ENCODE measurements at regions not wholly inside any gene's neighbourhood (a gene's known extent, or its start where the extent isn't known, plus 50 kb on each side); places are given as distances from the start of the nearest gene placed in this dataset.

DNA sequence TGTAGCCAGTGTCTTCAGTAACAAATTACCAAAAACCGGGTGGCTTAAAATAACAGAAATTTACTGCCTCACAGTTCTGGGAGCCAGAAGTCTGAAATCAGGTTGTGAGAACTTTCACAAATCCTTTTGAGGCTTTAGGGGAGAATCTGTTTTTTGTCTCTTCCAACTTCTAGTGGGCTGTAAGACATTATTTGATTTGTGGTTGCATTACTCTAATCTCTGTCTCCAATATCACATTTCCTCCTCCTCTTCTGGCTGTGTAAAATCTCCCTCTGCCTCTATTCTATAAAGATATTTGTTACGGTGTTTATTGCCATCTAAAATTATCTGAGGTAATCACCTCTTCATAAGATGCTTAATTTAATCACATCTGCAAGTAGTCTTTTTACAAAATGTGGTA lies 1039.6 kb upstream of the LRRN3 start:
- H3K23ac ChIP-seq (ENCODE audit: low read length): no peak overlapping the region
- no peak overlapping the region for H2BK5ac ChIP-seq (ENCODE audit: low read length)
- H3K27me3 ChIP-seq (ENCODE audit: insufficient read depth, low read length, poor library complexity): no peaks in the 10 kb centered on the region
- no peak overlapping the region for H3K4me3 ChIP-seq (ENCODE audit: low read length)
- no peak overlapping the region for H2AK5ac ChIP-seq (ENCODE audit: low read length)
- H3K9ac ChIP-seq (ENCODE audit: low read length): no peak overlapping the region
- no peak for DNase-seq
- no peaks in the 10 kb centered on the region for H3K79me1 ChIP-seq (ENCODE audit: low read length)
- H3K4me2 ChIP-seq (ENCODE audit: low read length): no peak overlapping the region
- no peak overlapping the region for H3K56ac ChIP-seq (ENCODE audit: low read length)
- H3K4me1 ChIP-seq (ENCODE audit: control insufficient read depth, low read depth, low read length): no peaks in the 10 kb centered on the region
- H3K27ac ChIP-seq (ENCODE audit: low read depth, low read length): no peak overlapping the region
- WGBS (ENCODE audit: extremely low coverage, insufficient coverage, low lambda C conversion rate): no CpG with 5 or more reads among the region's 2 CpGs
- no peaks in the 10 kb centered on the region for H3K79me2 ChIP-seq (ENCODE audit: control insufficient read depth, insufficient read depth, low read length)
- H2BK15ac ChIP-seq (replicated peaks; ENCODE audit: low read depth): no peak overlapping the region
- no peak overlapping the region for H3K4ac ChIP-seq (ENCODE audit: low read depth, low read length)
- no peak overlapping the region for H4K5ac ChIP-seq (ENCODE audit: low read length)
- H4K8ac ChIP-seq (ENCODE audit: low read depth, low read length): no peak overlapping the region
- H2BK120ac ChIP-seq (ENCODE audit: low read depth, low read length): no peak overlapping the region
- H3K18ac ChIP-seq (ENCODE audit: low read length): no peak overlapping the region
- H3K36me3 ChIP-seq (ENCODE audit: control insufficient read depth, insufficient read depth, low read length): no peaks in the 10 kb centered on the region

DNA sequence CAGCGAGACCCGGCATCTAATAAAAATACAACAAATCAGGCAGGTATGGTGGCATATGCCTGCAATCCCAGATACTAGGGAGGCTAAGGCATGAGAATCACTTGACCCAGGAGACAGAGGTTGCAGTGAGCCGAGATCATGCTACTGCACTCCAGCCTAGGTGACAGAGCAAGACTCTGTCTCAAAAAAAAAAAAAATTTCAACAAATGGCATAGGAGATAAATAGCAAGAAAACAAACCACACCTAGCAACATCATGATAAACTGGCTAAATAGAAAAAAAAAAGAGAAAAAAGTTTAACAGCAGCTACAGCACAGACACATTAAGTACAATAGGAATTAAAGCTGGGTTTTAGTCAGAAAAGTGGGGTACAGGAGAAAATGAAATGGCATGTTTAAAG lies 1034.6 kb upstream of the LRRN3 start:
- H3K23ac ChIP-seq (ENCODE audit: low read length): no peak overlapping the region
- H2BK120ac ChIP-seq (ENCODE audit: low read depth, low read length): no peak overlapping the region
- H4K8ac ChIP-seq (ENCODE audit: low read depth, low read length): no peak overlapping the region
- H3K4me2 ChIP-seq (ENCODE audit: low read length): no peak overlapping the region
- no peaks in the 10 kb centered on the region for H3K4me1 ChIP-seq (ENCODE audit: control insufficient read depth, low read depth, low read length)
- H2BK15ac ChIP-seq (replicated peaks; ENCODE audit: low read depth): no peak overlapping the region
- H3K4me3 ChIP-seq (ENCODE audit: low read length): no peak overlapping the region
- no peak overlapping the region for H3K27ac ChIP-seq (ENCODE audit: low read depth, low read length)
- no peak overlapping the region for H4K5ac ChIP-seq (ENCODE audit: low read length)
- no peaks in the 10 kb centered on the region for H3K27me3 ChIP-seq (ENCODE audit: insufficient read depth, low read length, poor library complexity)
- no peak overlapping the region for H3K9ac ChIP-seq (ENCODE audit: low read length)
- no peak overlapping the region for H2BK5ac ChIP-seq (ENCODE audit: low read length)
- H2AK5ac ChIP-seq (ENCODE audit: low read length): no peak overlapping the region
- no CpG with 5 or more reads among the region's 3 CpGs for WGBS (ENCODE audit: extremely low coverage, insufficient coverage, low lambda C conversion rate)
- no peak overlapping the region for H3K56ac ChIP-seq (ENCODE audit: low read length)
- H3K79me1 ChIP-seq (ENCODE audit: low read length): no peaks in the 10 kb centered on the region
- no peak for DNase-seq
- no peak overlapping the region for H3K4ac ChIP-seq (ENCODE audit: low read depth, low read length)
- no peaks in the 10 kb centered on the region for H3K79me2 ChIP-seq (ENCODE audit: control insufficient read depth, insufficient read depth, low read length)
- no peaks in the 10 kb centered on the region for H3K36me3 ChIP-seq (ENCODE audit: control insufficient read depth, insufficient read depth, low read length)
- no peak overlapping the region for H3K18ac ChIP-seq (ENCODE audit: low read length)

DNA sequence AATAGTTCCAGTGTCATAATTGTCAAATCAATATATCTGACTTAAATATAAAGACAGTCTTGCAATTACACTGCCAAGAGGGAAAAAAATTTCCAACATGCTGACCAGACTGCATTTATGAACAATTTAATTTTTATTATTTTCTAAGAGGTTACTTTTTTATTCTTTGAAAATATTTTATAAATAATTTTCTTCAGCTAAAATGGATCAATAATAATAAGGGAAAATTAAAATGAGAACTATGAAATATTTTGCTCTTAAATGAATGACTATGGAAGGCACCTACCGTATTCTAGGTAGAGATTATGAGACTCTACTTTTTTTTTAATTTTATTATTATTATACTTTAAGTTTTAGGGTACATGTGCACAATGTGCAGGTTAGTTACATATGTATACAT lies 1032.5 kb upstream of the LRRN3 start:
- Histone ChIP-seq H2BK5ac (ENCODE audit: low read length) (no peak overlapping the region), H3K4me1 (ENCODE audit: control insufficient read depth, low read depth, low read length) (no peaks in the 10 kb centered on the region), H4K8ac (ENCODE audit: low read depth, low read length) (no peak overlapping the region), H3K18ac (ENCODE audit: low read length) (no peak overlapping the region), H3K56ac (ENCODE audit: low read length) (no peak overlapping the region), H3K79me1 (ENCODE audit: low read length) (no peaks in the 10 kb centered on the region), H2AK5ac (ENCODE audit: low read length) (no peak overlapping the region), H3K36me3 (ENCODE audit: control insufficient read depth, insufficient read depth, low read length) (no peaks in the 10 kb centered on the region), H3K4me2 (ENCODE audit: low read length) (no peak overlapping the region), H3K4me3 (ENCODE audit: low read length) (no peak overlapping the region), H4K5ac (ENCODE audit: low read length) (no peak overlapping the region), H3K27me3 (ENCODE audit: insufficient read depth, low read length, poor library complexity) (no peaks in the 10 kb centered on the region), H3K9ac (ENCODE audit: low read length) (no peak overlapping the region), H3K27ac (ENCODE audit: low read depth, low read length) (no peak overlapping the region), H3K23ac (ENCODE audit: low read length) (no peak overlapping the region), H2BK120ac (ENCODE audit: low read depth, low read length) (no peak overlapping the region), H3K4ac (ENCODE audit: low read depth, low read length) (no peak overlapping the region), H2BK15ac (replicated peaks; ENCODE audit: low read depth) (no peak overlapping the region), H3K79me2 (ENCODE audit: control insufficient read depth, insufficient read depth, low read length) (no peaks in the 10 kb centered on the region)
- DNase-seq: no peak
- WGBS (ENCODE audit: extremely low coverage, insufficient coverage, low lambda C conversion rate): no CpG with 5 or more reads among the region's 1 CpG

DNA sequence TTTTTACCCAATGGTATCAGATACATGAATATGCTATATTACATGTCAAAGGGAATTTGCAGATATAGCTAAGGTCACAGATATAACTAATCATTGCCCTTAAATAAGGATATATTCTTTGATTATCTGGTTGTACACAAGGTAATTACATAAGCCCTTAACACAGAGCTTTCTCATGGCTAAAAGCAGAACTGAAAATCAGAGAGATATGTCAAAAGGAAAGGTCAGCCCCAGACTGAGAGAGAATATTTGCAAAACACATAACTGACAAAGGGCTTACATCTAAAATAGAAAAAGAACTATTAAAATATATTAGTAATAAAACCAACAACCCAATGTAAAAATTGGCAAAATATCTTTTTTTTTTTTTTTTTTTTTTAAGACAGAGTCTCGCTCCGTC lies 1029.5 kb upstream of the LRRN3 start:
- no peak overlapping the region for H4K8ac ChIP-seq (ENCODE audit: low read depth, low read length)
- no peak overlapping the region for H4K5ac ChIP-seq (ENCODE audit: low read length)
- whole genome bisulfite sequencing (ENCODE audit: extremely low coverage, insufficient coverage, low lambda C conversion rate): no CpG with 5 or more reads among the region's 2 CpGs

DNA sequence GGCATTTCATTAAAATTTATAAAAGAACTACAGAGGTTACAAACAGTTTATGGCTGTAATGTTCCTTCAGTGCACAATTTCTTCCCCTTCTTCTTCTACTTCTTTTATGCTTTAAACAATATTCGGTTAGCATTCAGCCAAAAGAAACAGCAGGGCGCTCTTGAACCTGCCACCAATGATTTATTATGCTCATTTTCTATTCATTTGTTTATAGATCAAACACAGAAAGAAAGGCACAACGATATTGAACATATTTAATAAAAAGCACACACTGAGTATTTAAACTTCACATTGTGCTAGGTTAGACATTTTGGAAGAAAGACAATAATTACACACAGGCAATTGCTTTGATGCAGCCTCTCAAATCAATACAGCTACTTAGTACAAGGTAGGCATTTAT lies 1025.8 kb upstream of the LRRN3 start:
- H4K5ac ChIP-seq (ENCODE audit: low read length): no peak overlapping the region
- no peak overlapping the region for H3K9ac ChIP-seq (ENCODE audit: low read length)
- H3K4me2 ChIP-seq (ENCODE audit: low read length): no peak overlapping the region
- H2BK15ac ChIP-seq (replicated peaks; ENCODE audit: low read depth): no peak overlapping the region
- H3K56ac ChIP-seq (ENCODE audit: low read length): no peak overlapping the region
- WGBS (ENCODE audit: extremely low coverage, insufficient coverage, low lambda C conversion rate): no CpG with 5 or more reads among the region's 3 CpGs
- no peak overlapping the region for H4K8ac ChIP-seq (ENCODE audit: low read depth, low read length)
- no peak for DNase-seq
- H3K4ac ChIP-seq (ENCODE audit: low read depth, low read length): no peak overlapping the region
- no peaks in the 10 kb centered on the region for H3K79me2 ChIP-seq (ENCODE audit: control insufficient read depth, insufficient read depth, low read length)
- H2AK5ac ChIP-seq (ENCODE audit: low read length): no peak overlapping the region
- no peaks in the 10 kb centered on the region for H3K4me1 ChIP-seq (ENCODE audit: control insufficient read depth, low read depth, low read length)
- no peaks in the 10 kb centered on the region for H3K36me3 ChIP-seq (ENCODE audit: control insufficient read depth, insufficient read depth, low read length)
- H3K27ac ChIP-seq (ENCODE audit: low read depth, low read length): no peak overlapping the region
- no peak overlapping the region for H2BK120ac ChIP-seq (ENCODE audit: low read depth, low read length)
- no peak overlapping the region for H2BK5ac ChIP-seq (ENCODE audit: low read length)
- H3K23ac ChIP-seq (ENCODE audit: low read length): no peak overlapping the region
- H3K4me3 ChIP-seq (ENCODE audit: low read length): no peak overlapping the region
- H3K27me3 ChIP-seq (ENCODE audit: insufficient read depth, low read length, poor library complexity): no peaks in the 10 kb centered on the region
- no peaks in the 10 kb centered on the region for H3K79me1 ChIP-seq (ENCODE audit: low read length)
- H3K18ac ChIP-seq (ENCODE audit: low read length): no peak overlapping the region

More for the DNA sequence above, 1029.5 kb upstream of the LRRN3 start:
- no peak overlapping the region for H3K23ac ChIP-seq (ENCODE audit: low read length)
- no peak overlapping the region for H3K4ac ChIP-seq (ENCODE audit: low read depth, low read length)
- no peak overlapping the region for H3K9ac ChIP-seq (ENCODE audit: low read length)
- no peaks in the 10 kb centered on the region for H3K4me1 ChIP-seq (ENCODE audit: control insufficient read depth, low read depth, low read length)
- H2BK15ac ChIP-seq (replicated peaks; ENCODE audit: low read depth): no peak overlapping the region
- H3K79me2 ChIP-seq (ENCODE audit: control insufficient read depth, insufficient read depth, low read length): no peaks in the 10 kb centered on the region
- H2BK5ac ChIP-seq (ENCODE audit: low read length): no peak overlapping the region
- H2AK5ac ChIP-seq (ENCODE audit: low read length): no peak overlapping the region
- H3K56ac ChIP-seq (ENCODE audit: low read length): no peak overlapping the region
- H3K79me1 ChIP-seq (ENCODE audit: low read length): no peaks in the 10 kb centered on the region
- no peak overlapping the region for H2BK120ac ChIP-seq (ENCODE audit: low read depth, low read length)
- H3K18ac ChIP-seq (ENCODE audit: low read length): no peak overlapping the region
- H3K4me3 ChIP-seq (ENCODE audit: low read length): no peak overlapping the region
- DNase-seq: no peak
- no peak overlapping the region for H3K4me2 ChIP-seq (ENCODE audit: low read length)
- H3K36me3 ChIP-seq (ENCODE audit: control insufficient read depth, insufficient read depth, low read length): no peaks in the 10 kb centered on the region
- H3K27ac ChIP-seq (ENCODE audit: low read depth, low read length): no peak overlapping the region
- H3K27me3 ChIP-seq (ENCODE audit: insufficient read depth, low read length, poor library complexity): no peaks in the 10 kb centered on the region

DNA sequence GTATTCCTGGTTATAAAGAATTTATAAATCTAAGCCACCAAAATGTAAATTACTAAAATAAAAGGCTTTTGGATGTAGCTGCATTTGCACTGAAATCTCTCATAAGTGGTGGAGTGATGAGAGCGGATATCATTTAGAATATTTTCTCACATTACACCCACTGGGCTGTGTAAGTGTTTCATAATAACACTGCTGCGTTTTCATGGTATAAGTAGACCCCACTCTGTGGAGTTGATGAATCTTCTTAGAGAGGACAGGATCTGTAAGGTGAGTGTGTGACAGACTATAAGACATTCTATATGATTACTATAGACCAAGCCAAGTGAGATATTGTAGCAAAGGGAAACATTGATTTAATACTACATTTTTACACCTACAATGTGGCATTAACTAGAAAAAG lies 1024.1 kb upstream of the LRRN3 start:
- no peak overlapping the region for H4K8ac ChIP-seq (ENCODE audit: low read depth, low read length)
- no peak overlapping the region for H3K23ac ChIP-seq (ENCODE audit: low read length)
- no peak overlapping the region for H3K4me3 ChIP-seq (ENCODE audit: low read length)
- no peaks in the 10 kb centered on the region for H3K36me3 ChIP-seq (ENCODE audit: control insufficient read depth, insufficient read depth, low read length)
- H3K4me1 ChIP-seq (ENCODE audit: control insufficient read depth, low read depth, low read length): no peaks in the 10 kb centered on the region
- H3K18ac ChIP-seq (ENCODE audit: low read length): no peak overlapping the region
- H2BK5ac ChIP-seq (ENCODE audit: low read length): no peak overlapping the region
- no CpG with 5 or more reads among the region's 2 CpGs for WGBS (ENCODE audit: extremely low coverage, insufficient coverage, low lambda C conversion rate)
- no peak overlapping the region for H2AK5ac ChIP-seq (ENCODE audit: low read length)
- no peak overlapping the region for H3K4me2 ChIP-seq (ENCODE audit: low read length)
- no peak overlapping the region for H3K4ac ChIP-seq (ENCODE audit: low read depth, low read length)
- H3K79me2 ChIP-seq (ENCODE audit: control insufficient read depth, insufficient read depth, low read length): no peaks in the 10 kb centered on the region
- no peak for DNase-seq
- H3K79me1 ChIP-seq (ENCODE audit: low read length): no peaks in the 10 kb centered on the region
- H3K27me3 ChIP-seq (ENCODE audit: insufficient read depth, low read length, poor library complexity): no peaks in the 10 kb centered on the region
- no peak overlapping the region for H2BK120ac ChIP-seq (ENCODE audit: low read depth, low read length)
- no peak overlapping the region for H4K5ac ChIP-seq (ENCODE audit: low read length)
- H2BK15ac ChIP-seq (replicated peaks; ENCODE audit: low read depth): no peak overlapping the region
- no peak overlapping the region for H3K9ac ChIP-seq (ENCODE audit: low read length)
- H3K27ac ChIP-seq (ENCODE audit: low read depth, low read length): no peak overlapping the region
- H3K56ac ChIP-seq (ENCODE audit: low read length): no peak overlapping the region

Data from mesendoderm (in vitro differentiated cells).